ENCODE measurements at regions not wholly inside any gene's neighbourhood (a gene's known extent, or its start where the extent isn't known, plus 50 kb on each side); places are given as distances from the start of the nearest gene placed in this dataset.

- peak; percentile 82 for TF ChIP-seq CTCF (conservative IDR thresholded peaks at IDR 0.05; ENCODE audit: low read depth, low read length)
- no peak for TF ChIP-seq EZH2 (IDR thresholded peaks at IDR 0.05; ENCODE audit: borderline replicate concordance, low read depth, low read length, poor library complexity, severe bottlenecking)
Measured at GRCh38 chr4:15238720-15239119, 189.1 kb upstream of the C1QTNF7 start.

All from A673 (cell line).